Progenitor cell of endocrine pancreas (in vitro differentiated cells): ENCODE measurements at regions not wholly inside any gene's neighbourhood (a gene's known extent, or its start where the extent isn't known, plus 50 kb on each side); places are given as distances from the start of the nearest gene placed in this dataset.

Experiments used
- DNase-seq: peaks from one replicate; pipeline ENCODE4 v3.0.0; 2021; ENCODE audit warnings: low spot score; ENCODE audit not compliant: unreplicated experiment
- H3K27ac Mint-ChIP-seq: 2 replicates; pipeline ENCODE4 v1.8.0; 2021; ENCODE audit warnings: mild to moderate bottlenecking, moderate library complexity, mixed read lengths
- H3K27me3 Mint-ChIP-seq: 2 replicates; pipeline ENCODE4 v1.8.0; 2021; ENCODE audit warnings: mixed read lengths
- H3K36me3 Mint-ChIP-seq: 2 replicates; pipeline ENCODE4 v1.8.0; 2022; ENCODE audit warnings: mixed read lengths; ENCODE audit not compliant: insufficient read depth
- H3K4me1 Mint-ChIP-seq: 2 replicates; pipeline ENCODE4 v1.8.0; 2021; ENCODE audit warnings: low read depth, mixed read lengths
- H3K4me3 Mint-ChIP-seq: 2 replicates; pipeline ENCODE4 v1.8.0; 2021; ENCODE audit warnings: low read depth, mild to moderate bottlenecking, moderate library complexity, mixed read lengths
- H3K9me3 Mint-ChIP-seq: 2 replicates; pipeline ENCODE4 v1.8.0; 2021; ENCODE audit warnings: low read depth, mixed read lengths
- CTCF ChIP-seq: fragments of 200-600 bp; sonication (generic); IDR thresholded peaks from one replicate; pipeline ENCODE4 v1.5.0; 2021; ENCODE audit warnings: antibody characterized with exemption, mild to moderate bottlenecking; ENCODE audit not compliant: unreplicated experiment

- Mint-ChIP-seq H3K4me1 (no peaks in the 10 kb centered on the region), H3K4me3 (no peak overlapping the region), H3K36me3 (no peaks in the 10 kb centered on the region), H3K9me3 (no peaks in the 10 kb centered on the region), H3K27me3 (no peaks in the 10 kb centered on the region), H3K27ac (no peak overlapping the region)
- no peak for TF ChIP-seq CTCF
- no peak for DNase-seq
Observed at GRCh38 chr2:195390686-195391321, 266.2 kb upstream of the SLC39A10 start.

GRCh38 chr2:195388028-195388427, 269.0 kb upstream of the SLC39A10 start:
- Mint-ChIP-seq H3K27me3 (no peaks in the 10 kb centered on the region), H3K36me3 (no peaks in the 10 kb centered on the region), H3K9me3 (peaks cover 4% of the 10 kb centered on the region), H3K4me3 (no peak overlapping the region), H3K27ac (no peak overlapping the region), H3K4me1 (no peaks in the 10 kb centered on the region)
- no peak for DNase-seq
- no peak for TF ChIP-seq CTCF

- H3K36me3 Mint-ChIP-seq: no peaks in the 10 kb centered on the region
- no peaks in the 10 kb centered on the region for H3K4me1 Mint-ChIP-seq
- peaks cover 9% of the 10 kb centered on the region for H3K9me3 Mint-ChIP-seq
- no peak overlapping the region for H3K27ac Mint-ChIP-seq
- no peak for TF ChIP-seq CTCF
- DNase-seq: no peak
- no peaks in the 10 kb centered on the region for H3K27me3 Mint-ChIP-seq
- H3K4me3 Mint-ChIP-seq: no peak overlapping the region
Observed at GRCh38 chr2:195382186-195382585, 274.8 kb upstream of the SLC39A10 start.

DNA sequence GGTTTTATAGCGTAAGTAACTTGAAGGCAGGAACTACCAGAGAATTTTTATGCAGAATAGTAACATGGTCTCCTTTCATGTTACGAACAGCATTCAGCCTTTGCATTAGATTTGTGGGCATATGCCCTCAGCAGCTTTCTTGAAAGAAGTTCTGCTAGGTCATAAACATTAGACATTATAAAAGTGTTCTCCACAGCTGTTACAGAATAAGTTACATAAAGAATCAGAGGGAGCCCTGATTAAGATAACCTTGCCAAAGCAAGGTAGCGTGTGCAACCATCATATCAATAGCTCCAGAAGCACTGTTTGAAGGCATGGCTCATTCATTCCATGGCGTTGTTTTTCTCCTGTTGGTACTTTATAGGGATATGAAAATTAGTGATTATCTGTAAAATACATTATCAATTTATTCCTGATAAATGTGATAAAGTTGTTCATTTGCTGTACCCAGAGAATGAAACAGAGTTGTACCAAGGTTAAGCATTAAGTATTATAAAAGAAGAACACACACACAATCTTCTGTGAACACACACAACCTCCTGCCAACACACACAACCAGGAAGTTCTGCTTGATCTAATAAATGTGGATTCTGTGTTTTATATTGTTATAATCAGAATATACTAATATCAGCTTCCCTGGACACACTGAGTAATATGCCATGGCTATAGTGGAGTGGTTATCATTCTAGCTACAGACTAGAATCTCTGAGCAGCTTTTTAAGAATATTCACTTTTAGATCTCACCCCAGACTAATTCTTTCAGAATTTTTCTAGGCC, 286.7 kb upstream of the SLC39A10 start:
- no peaks in the 10 kb centered on the region for H3K36me3 Mint-ChIP-seq
- no peaks in the 10 kb centered on the region for H3K9me3 Mint-ChIP-seq
- no peak for TF ChIP-seq CTCF
- H3K4me1 Mint-ChIP-seq: no peaks in the 10 kb centered on the region
- DNase-seq: no peak
- no peak overlapping the region for H3K4me3 Mint-ChIP-seq
- no peak overlapping the region for H3K27ac Mint-ChIP-seq
- H3K27me3 Mint-ChIP-seq: no peaks in the 10 kb centered on the region

DNA sequence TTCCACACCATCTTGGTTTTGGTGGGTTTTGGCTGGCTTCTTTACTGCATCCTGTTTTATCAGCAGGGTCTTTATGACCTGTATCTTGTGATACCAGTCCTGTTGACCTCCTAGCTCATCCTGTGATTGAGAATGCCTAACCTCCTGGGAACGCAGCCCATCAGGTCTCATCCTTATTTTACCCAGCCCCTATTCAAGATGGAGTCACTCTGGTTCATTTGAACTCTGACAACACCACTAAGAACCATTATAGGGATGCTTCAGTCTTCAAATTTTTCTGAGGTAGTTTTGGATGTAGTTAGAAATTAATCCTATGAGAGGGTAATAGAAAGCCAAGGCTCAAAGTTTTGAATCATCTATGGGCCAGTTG, 287.8 kb upstream of the SLC39A10 start:
- no peaks in the 10 kb centered on the region for H3K4me1 Mint-ChIP-seq
- no peak overlapping the region for H3K27ac Mint-ChIP-seq
- H3K27me3 Mint-ChIP-seq: no peaks in the 10 kb centered on the region
- no peak for DNase-seq
- peaks cover 7% of the 10 kb centered on the region for H3K9me3 Mint-ChIP-seq
- TF ChIP-seq CTCF: no peak
- no peak overlapping the region for H3K4me3 Mint-ChIP-seq
- no peaks in the 10 kb centered on the region for H3K36me3 Mint-ChIP-seq
